ENCODE measurements at regions not wholly inside any gene's neighbourhood (a gene's known extent, or its start where the extent isn't known, plus 50 kb on each side); places are given as distances from the start of the nearest gene placed in this dataset.

- TF ChIP-seq, protein P1, sequence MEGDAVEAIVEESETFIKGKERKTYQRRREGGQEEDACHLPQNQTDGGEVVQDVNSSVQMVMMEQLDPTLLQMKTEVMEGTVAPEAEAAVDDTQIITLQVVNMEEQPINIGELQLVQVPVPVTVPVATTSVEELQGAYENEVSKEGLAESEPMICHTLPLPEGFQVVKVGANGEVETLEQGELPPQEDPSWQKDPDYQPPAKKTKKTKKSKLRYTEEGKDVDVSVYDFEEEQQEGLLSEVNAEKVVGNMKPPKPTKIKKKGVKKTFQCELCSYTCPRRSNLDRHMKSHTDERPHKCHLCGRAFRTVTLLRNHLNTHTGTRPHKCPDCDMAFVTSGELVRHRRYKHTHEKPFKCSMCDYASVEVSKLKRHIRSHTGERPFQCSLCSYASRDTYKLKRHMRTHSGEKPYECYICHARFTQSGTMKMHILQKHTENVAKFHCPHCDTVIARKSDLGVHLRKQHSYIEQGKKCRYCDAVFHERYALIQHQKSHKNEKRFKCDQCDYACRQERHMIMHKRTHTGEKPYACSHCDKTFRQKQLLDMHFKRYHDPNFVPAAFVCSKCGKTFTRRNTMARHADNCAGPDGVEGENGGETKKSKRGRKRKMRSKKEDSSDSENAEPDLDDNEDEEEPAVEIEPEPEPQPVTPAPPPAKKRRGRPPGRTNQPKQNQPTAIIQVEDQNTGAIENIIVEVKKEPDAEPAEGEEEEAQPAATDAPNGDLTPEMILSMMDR (conservative IDR thresholded peaks at IDR 0.05 in 1 of 2, IDR thresholded peaks at IDR 0.05 in 1 of 2; ENCODE audit: low read depth in 1 of 2, low read length in 2 of 2): no peak
- no peak for TF ChIP-seq EZH2 (IDR thresholded peaks at IDR 0.05; ENCODE audit: low read length, missing control alignments)
Observed at GRCh38 chr4:92122911-92123310, 180.9 kb upstream of the GRID2 start.
